ENCODE measurements at regions not wholly inside any gene's neighbourhood (a gene's known extent, or its start where the extent isn't known, plus 50 kb on each side); places are given as distances from the start of the nearest gene placed in this dataset.
"Not testable (repeated sequence)": the region's sequence is repeated elsewhere in the genome, so short reads cannot be mapped to it uniquely, and the experiment has no call there.

- Histone ChIP-seq H3K27ac (ENCODE audit: low read depth in 1 of 2, low read length in 2 of 2) (no peak overlapping the region), H3K4me3 (ENCODE audit: low read length) (no peak overlapping the region), H3K4me1 (ENCODE audit: insufficient read depth, low read length) (no peaks in the 10 kb centered on the region), H3K9me3 (ENCODE audit: control insufficient read depth in 1 of 2, insufficient read depth in 1 of 2, low read length in 2 of 2) (no peaks in the 10 kb centered on the region), H3K27me3 (ENCODE audit: control insufficient read depth in 1 of 2, insufficient read depth in 2 of 2, low read length in 2 of 2) (no peaks in the 10 kb centered on the region), H3K36me3 (ENCODE audit: insufficient read depth, low read length) (no peaks in the 10 kb centered on the region)
- POLR2A ChIA-PET, result no interaction called here
- ATAC-seq (ENCODE audit: poor library complexity) (no peak), DNase-seq (no peak)
- no peak for TF ChIP-seq CTCF (IDR thresholded peaks at IDR 0.05)
- no peak overlapping the region for H3K27ac Mint-ChIP-seq
- peaks cover 5% of the 10 kb centered on the region for H3K9me3 Mint-ChIP-seq
- CTCF ChIA-PET, result no interaction called here
- H3K4me1 Mint-ChIP-seq (ENCODE audit: low read depth), result no peaks in the 10 kb centered on the region
- no peak overlapping the region for H3K4me3 Mint-ChIP-seq
- H3K36me3 Mint-ChIP-seq (ENCODE audit: low read depth), result no peaks in the 10 kb centered on the region
- intact Hi-C loops (cut with DNase I, micrococcal nuclease), result no loop called here
- H3K27me3 Mint-ChIP-seq, result no peaks in the 10 kb centered on the region
Measured at GRCh38 chr5:37945446-37945845, 105.6 kb upstream of the GDNF start.

GRCh38 chr5:37943136-37943535 is 103.3 kb upstream of the GDNF start:
- POLR2A ChIA-PET; CTCF ChIA-PET; H3K27ac Mint-ChIP-seq; H3K27me3 Mint-ChIP-seq; H3K4me1 Mint-ChIP-seq (ENCODE audit: low read depth); H3K9me3 ChIP-seq (ENCODE audit: control insufficient read depth in 1 of 2, insufficient read depth in 1 of 2, low read length in 2 of 2); intact Hi-C loops (cut with DNase I, micrococcal nuclease); H3K36me3 Mint-ChIP-seq (ENCODE audit: low read depth); H3K27ac ChIP-seq (ENCODE audit: low read depth in 1 of 2, low read length in 2 of 2); H3K9me3 Mint-ChIP-seq; H3K4me3 Mint-ChIP-seq; H3K4me3 ChIP-seq (ENCODE audit: low read length); H3K4me1 ChIP-seq (ENCODE audit: insufficient read depth, low read length); H3K27me3 ChIP-seq (ENCODE audit: control insufficient read depth in 1 of 2, insufficient read depth in 2 of 2, low read length in 2 of 2); DNase-seq; ATAC-seq (ENCODE audit: poor library complexity); H3K36me3 ChIP-seq (ENCODE audit: insufficient read depth, low read length): not testable (repeated sequence)

GRCh38 chr5:37940931-37941623 is 101.2 kb upstream of the GDNF start:
- Mint-ChIP-seq H3K9me3 (peaks cover 9% of the 10 kb centered on the region), H3K36me3 (ENCODE audit: low read depth) (no peaks in the 10 kb centered on the region), H3K4me3 (no peak overlapping the region), H3K4me1 (ENCODE audit: low read depth) (no peaks in the 10 kb centered on the region), H3K27me3 (no peaks in the 10 kb centered on the region), H3K27ac (no peak overlapping the region)
- no peak overlapping the region for H3K27ac ChIP-seq (ENCODE audit: low read depth in 1 of 2, low read length in 2 of 2)
- no peaks in the 10 kb centered on the region for H3K4me1 ChIP-seq (ENCODE audit: insufficient read depth, low read length)
- no peak overlapping the region for H3K4me3 ChIP-seq (ENCODE audit: low read length)
- H3K9me3 ChIP-seq (ENCODE audit: control insufficient read depth in 1 of 2, insufficient read depth in 1 of 2, low read length in 2 of 2), result peaks cover 0 to 4% of the 10 kb centered on the region in 2 experiments
- DNase-seq, result no peak
- no peaks in the 10 kb centered on the region for H3K36me3 ChIP-seq (ENCODE audit: insufficient read depth, low read length)
- intact Hi-C loops (cut with DNase I, micrococcal nuclease), result no loop called here
- ChIA-PET POLR2A (no interaction called here), CTCF (no interaction called here)
- no peaks in the 10 kb centered on the region for H3K27me3 ChIP-seq (ENCODE audit: control insufficient read depth in 1 of 2, insufficient read depth in 2 of 2, low read length in 2 of 2)
- no peak for ATAC-seq (ENCODE audit: poor library complexity)
- TF ChIP-seq CTCF (IDR thresholded peaks at IDR 0.05), result no peak

- no peak overlapping the region for H3K27ac Mint-ChIP-seq
- no peak overlapping the region for H3K4me3 Mint-ChIP-seq
- TF ChIP-seq CTCF (IDR thresholded peaks at IDR 0.05), result no peak
- CTCF ChIA-PET, result no interaction called here
- no peaks in the 10 kb centered on the region for H3K27me3 Mint-ChIP-seq
- peaks cover 0 to 4% of the 10 kb centered on the region in 2 experiments for H3K9me3 ChIP-seq (ENCODE audit: control insufficient read depth in 1 of 2, insufficient read depth in 1 of 2, low read length in 2 of 2)
- no peak overlapping the region for H3K4me3 ChIP-seq (ENCODE audit: low read length)
- DNase-seq (no peak), ATAC-seq (ENCODE audit: poor library complexity) (no peak)
- no peaks in the 10 kb centered on the region for H3K4me1 Mint-ChIP-seq (ENCODE audit: low read depth)
- H3K9me3 Mint-ChIP-seq, result peaks cover 11% of the 10 kb centered on the region
- intact Hi-C loops (cut with DNase I, micrococcal nuclease), result no loop called here
- POLR2A ChIA-PET, result no interaction called here
- no peaks in the 10 kb centered on the region for H3K27me3 ChIP-seq (ENCODE audit: control insufficient read depth in 1 of 2, insufficient read depth in 2 of 2, low read length in 2 of 2)
- H3K27ac ChIP-seq (ENCODE audit: low read depth in 1 of 2, low read length in 2 of 2), result no peak overlapping the region
- no peaks in the 10 kb centered on the region for H3K36me3 Mint-ChIP-seq (ENCODE audit: low read depth)
- no peaks in the 10 kb centered on the region for H3K4me1 ChIP-seq (ENCODE audit: insufficient read depth, low read length)
- no peaks in the 10 kb centered on the region for H3K36me3 ChIP-seq (ENCODE audit: insufficient read depth, low read length)
Measured at GRCh38 chr5:37938861-37939260, 99.0 kb upstream of the GDNF start.

All from CD4-positive, alpha-beta T cell (primary cell).